Mesodermal cell (in vitro differentiated cells): ENCODE measurements at regions not wholly inside any gene's neighbourhood (a gene's known extent, or its start where the extent isn't known, plus 50 kb on each side); places are given as distances from the start of the nearest gene placed in this dataset.

ENCODE experiments used
- H3K27ac ChIP-seq: 2 replicates; pipeline ENCODE4 v1.7.0; 2013; ENCODE audit warnings: mild to moderate bottlenecking, low read depth, low read length, moderate library complexity; ENCODE audit not compliant: severe bottlenecking
- H3K36me3 ChIP-seq: 2 replicates; pipeline ENCODE4 v1.7.1; 2013; ENCODE audit warnings: mild to moderate bottlenecking, low read length, moderate library complexity; ENCODE audit not compliant: control insufficient read depth, insufficient read depth
- H3K4me1 ChIP-seq: one replicate; pipeline ENCODE4 v1.7.1; 2013; ENCODE audit warnings: mild to moderate bottlenecking, low read length; ENCODE audit not compliant: insufficient read depth, control insufficient read depth, poor library complexity, severe bottlenecking
- H3K4me3 ChIP-seq: 2 replicates; pipeline ENCODE4 v1.7.0; 2013; ENCODE audit warnings: low read length, control low read depth, mild to moderate bottlenecking; ENCODE audit not compliant: insufficient read depth, poor library complexity, severe bottlenecking; ENCODE audit errors: extremely low read depth
- H3K9me3 ChIP-seq: 2 replicates; pipeline ENCODE4 v1.7.1; 2013; ENCODE audit warnings: mild to moderate bottlenecking, low read length, moderate library complexity; ENCODE audit not compliant: control insufficient read depth
- WGBS, 2 experiments: methylation state at CpG; one replicate each; pipeline ENCODE4 v1.1.5; 2013; ENCODE audit warnings: missing lambda C conversion rate in 2 of 2; ENCODE audit not compliant: insufficient coverage in 2 of 2; 5-methylcytosine and 5-hydroxymethylcytosine counted together

DNA sequence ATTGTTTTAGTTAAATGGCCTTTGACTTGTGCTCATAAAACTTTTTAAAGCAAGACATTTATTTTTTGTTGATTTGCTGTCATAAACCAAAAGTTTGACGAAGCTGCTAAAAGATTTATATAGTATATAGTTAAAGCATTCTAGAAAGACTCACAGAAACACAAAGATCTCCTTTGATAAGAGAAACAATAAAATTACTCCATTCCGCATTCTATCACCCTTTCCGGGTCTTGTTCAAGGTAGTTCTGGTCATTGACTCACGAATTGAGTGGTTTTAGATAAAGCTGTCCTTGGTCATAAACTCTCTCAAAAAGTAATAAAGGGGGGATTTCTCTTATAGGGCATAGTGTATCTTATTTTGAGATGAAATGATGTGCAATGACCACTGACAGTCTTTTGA, 1010.5 kb upstream of the NCAM2 start:
- H3K4me3 ChIP-seq = no peak overlapping the region
- no peaks in the 10 kb centered on the region for H3K9me3 ChIP-seq
- no peaks in the 10 kb centered on the region for H3K36me3 ChIP-seq
- H3K4me1 ChIP-seq = no peaks in the 10 kb centered on the region
- no peak overlapping the region for H3K27ac ChIP-seq
- WGBS, 2 experiments = 80% methylated on average over 1 of the region's 4 CpGs; no CpG with 5 or more reads in 1 of the 2 experiments

DNA sequence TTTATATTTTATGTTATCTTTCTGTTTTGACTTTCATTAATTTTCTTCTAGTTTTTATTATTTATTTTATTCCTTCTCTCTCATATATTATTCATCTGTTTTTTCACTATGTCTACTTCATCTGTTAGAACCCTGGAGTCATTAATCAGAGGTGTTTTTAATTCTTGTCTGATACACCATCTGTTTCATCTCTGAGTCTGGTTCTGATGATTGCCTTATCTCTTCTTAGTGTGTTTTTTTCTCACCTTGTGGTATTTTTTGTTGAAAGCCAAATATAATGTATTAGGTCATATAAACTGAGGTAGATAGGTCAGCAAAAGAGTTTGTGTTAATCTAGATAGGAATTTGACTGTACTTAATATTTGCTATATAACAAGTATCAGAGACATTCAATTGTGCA, 1005.7 kb upstream of the NCAM2 start:
- H3K9me3 ChIP-seq = no peaks in the 10 kb centered on the region
- no peak overlapping the region for H3K27ac ChIP-seq
- H3K4me3 ChIP-seq = no peak overlapping the region
- H3K36me3 ChIP-seq = no peaks in the 10 kb centered on the region
- no peaks in the 10 kb centered on the region for H3K4me1 ChIP-seq

- WGBS, 2 experiments = 100% methylated on average over 1 of the region's 4 CpGs; no CpG with 5 or more reads in 1 of the 2 experiments
- no peaks in the 10 kb centered on the region for H3K4me1 ChIP-seq
- H3K36me3 ChIP-seq = no peaks in the 10 kb centered on the region
- H3K9me3 ChIP-seq = no peaks in the 10 kb centered on the region
- H3K4me3 ChIP-seq = no peak overlapping the region
- H3K27ac ChIP-seq = no peak overlapping the region
These were observed 1004.9 kb upstream of the NCAM2 start for GRCh38 chr21:19993268-19993667.

DNA sequence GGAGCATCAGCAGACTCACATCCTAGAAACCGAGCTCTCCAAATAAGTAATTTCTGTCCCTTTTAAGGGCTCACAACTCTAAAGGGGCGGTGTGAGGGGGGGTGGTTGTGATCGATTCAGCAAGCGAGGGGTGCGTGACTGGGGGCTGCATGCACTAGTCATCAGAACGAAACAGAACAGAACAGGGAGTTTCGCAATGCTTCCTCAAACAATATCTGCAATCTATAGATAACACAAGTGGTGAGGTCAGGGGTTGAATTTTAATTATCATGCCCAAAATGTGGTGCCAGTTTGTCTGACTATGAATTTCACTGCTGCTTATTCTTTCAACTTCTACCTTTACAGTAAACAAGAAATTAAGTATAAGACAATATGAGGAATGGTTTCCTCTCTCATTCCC, 1003.0 kb upstream of the NCAM2 start:
- H3K36me3 ChIP-seq = no peaks in the 10 kb centered on the region
- no peak overlapping the region for H3K4me3 ChIP-seq
- H3K4me1 ChIP-seq = no peaks in the 10 kb centered on the region
- WGBS, 2 experiments = no CpG with 5 or more reads among the region's 7 CpGs
- H3K27ac ChIP-seq = no peak overlapping the region
- H3K9me3 ChIP-seq = peaks cover 6% of the 10 kb centered on the region

DNA sequence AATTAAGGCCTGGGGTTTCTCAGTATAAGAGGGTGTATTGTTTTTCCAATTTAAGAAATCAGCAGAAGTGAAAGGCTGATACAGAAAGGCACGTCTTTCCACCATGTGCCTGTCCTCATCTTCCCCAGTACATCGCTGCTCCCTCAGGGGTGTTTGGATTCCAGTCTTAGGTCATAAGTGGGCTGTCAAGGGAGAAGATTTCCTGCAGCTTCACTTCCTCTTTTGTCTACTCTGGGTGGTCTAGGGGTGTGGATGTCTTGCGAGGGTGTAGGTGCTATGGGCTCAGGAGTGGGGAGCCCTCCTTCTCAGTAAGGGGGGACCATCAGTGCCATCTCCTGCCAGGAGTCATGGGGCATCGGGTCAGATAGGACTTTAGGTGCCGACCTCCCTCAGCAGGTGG, 999.8 kb upstream of the NCAM2 start:
- Histone ChIP-seq H3K4me1 (no peaks in the 10 kb centered on the region), H3K27ac (no peak overlapping the region), H3K9me3 (peaks cover 6% of the 10 kb centered on the region), H3K4me3 (no peak overlapping the region), H3K36me3 (no peaks in the 10 kb centered on the region)
- WGBS, 2 experiments = 100% methylated on average over 1 to 3 of the region's 5 CpGs

- peaks cover 6% of the 10 kb centered on the region for H3K9me3 ChIP-seq
- no peaks in the 10 kb centered on the region for H3K4me1 ChIP-seq
- H3K36me3 ChIP-seq = no peaks in the 10 kb centered on the region
- H3K27ac ChIP-seq = no peak overlapping the region
- H3K4me3 ChIP-seq = no peak overlapping the region
- 84 to 97% methylated on average over 11 to 18 of the region's 23 CpGs for WGBS, 2 experiments
These were observed 998.6 kb upstream of the NCAM2 start for GRCh38 chr21:19999369-20000272.

- no peak overlapping the region for H3K4me3 ChIP-seq
- no peaks in the 10 kb centered on the region for H3K4me1 ChIP-seq
- WGBS, 2 experiments = 71 to 94% methylated on average over 3 of the region's 3 CpGs
- no peaks in the 10 kb centered on the region for H3K9me3 ChIP-seq
- no peaks in the 10 kb centered on the region for H3K36me3 ChIP-seq
- H3K27ac ChIP-seq = no peak overlapping the region
These were observed 993.8 kb upstream of the NCAM2 start for GRCh38 chr21:20004367-20004766.

DNA sequence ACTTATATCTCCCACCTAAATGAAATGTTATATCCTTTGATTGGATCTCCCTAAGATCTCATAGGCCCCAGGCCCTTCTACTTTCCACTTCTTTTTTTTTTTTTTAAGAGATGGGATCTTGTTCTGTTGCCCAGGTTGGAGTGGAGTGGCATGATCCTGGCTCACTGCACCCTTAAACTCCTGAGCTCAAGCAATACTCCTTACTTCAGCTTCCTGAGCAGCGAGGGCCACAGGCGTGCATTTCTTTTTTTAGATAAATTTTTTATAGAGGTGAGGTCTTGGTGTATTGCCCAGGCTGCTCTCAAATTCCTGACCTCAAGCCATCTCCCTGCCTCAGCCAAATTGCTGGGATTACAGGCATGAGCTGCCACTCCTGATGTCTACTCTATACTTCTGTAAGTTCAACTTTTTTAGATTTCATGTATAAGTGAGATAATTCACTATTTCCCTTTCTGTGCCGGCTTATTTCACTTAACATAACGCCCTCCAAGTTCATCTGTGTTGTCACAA, 987.5 kb upstream of the NCAM2 start:
- WGBS, 2 experiments = no CpG with 5 or more reads among the region's 4 CpGs
- Histone ChIP-seq H3K9me3 (no peaks in the 10 kb centered on the region), H3K36me3 (no peaks in the 10 kb centered on the region), H3K4me1 (no peaks in the 10 kb centered on the region), H3K4me3 (no peak overlapping the region), H3K27ac (no peak overlapping the region)

DNA sequence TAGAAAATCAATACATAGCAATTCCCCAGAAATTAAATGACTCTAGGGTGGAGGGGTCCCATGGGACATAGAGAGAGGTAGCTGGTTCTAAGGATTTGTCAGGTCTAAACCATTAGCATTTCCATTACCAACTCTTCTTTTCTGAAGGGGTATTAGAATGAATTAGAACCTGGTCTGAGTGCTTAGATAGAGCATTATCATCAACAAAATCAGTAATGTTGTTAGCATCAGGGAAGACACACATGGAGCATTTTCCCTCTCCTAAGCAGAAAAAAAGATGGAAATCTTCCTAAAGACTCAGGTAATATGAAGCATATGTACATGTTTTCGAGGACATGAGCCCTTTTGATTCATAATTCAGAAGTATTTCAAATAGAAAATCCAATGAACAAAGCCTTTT, 984.4 kb upstream of the NCAM2 start:
- H3K36me3 ChIP-seq = no peaks in the 10 kb centered on the region
- H3K9me3 ChIP-seq = no peaks in the 10 kb centered on the region
- H3K27ac ChIP-seq = no peak overlapping the region
- WGBS, 2 experiments = no CpG with 5 or more reads among the region's 1 CpG
- H3K4me1 ChIP-seq = no peaks in the 10 kb centered on the region
- H3K4me3 ChIP-seq = no peak overlapping the region

- Histone ChIP-seq H3K4me1 (no peaks in the 10 kb centered on the region), H3K36me3 (no peaks in the 10 kb centered on the region), H3K27ac (no peak overlapping the region), H3K9me3 (no peaks in the 10 kb centered on the region), H3K4me3 (no peak overlapping the region)
- 55 to 81% methylated on average over 3 to 6 of the region's 8 CpGs for WGBS, 2 experiments
These were observed 981.7 kb upstream of the NCAM2 start for GRCh38 chr21:20016435-20017005.

DNA sequence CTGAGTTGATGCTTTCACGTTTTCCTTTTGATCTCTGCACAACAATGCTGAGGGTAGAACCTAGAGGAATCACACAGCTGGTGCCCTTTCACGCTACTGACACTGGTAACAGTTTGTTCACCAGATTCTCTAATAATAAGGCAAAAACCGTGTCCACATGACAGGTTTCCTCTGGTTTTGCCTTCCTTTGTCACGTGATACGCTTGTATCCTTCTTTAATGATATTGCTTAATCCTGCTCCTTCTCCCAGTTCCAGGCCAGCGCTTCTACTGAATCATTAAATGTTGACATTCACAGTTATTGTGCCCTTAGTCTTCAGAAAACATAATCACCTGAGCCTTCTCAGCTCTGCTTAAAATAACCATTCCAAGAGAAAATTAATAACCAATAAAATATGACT, 978.2 kb upstream of the NCAM2 start:
- Histone ChIP-seq H3K27ac (no peak overlapping the region), H3K36me3 (no peaks in the 10 kb centered on the region), H3K4me3 (no peak overlapping the region), H3K4me1 (no peaks in the 10 kb centered on the region), H3K9me3 (no peaks in the 10 kb centered on the region)
- WGBS, 2 experiments = 67 to 78% methylated on average over 5 to 6 of the region's 6 CpGs
